NT2/D1 (cell line): ENCODE measurements at regions not wholly inside any gene's neighbourhood (a gene's known extent, or its start where the extent isn't known, plus 50 kb on each side); places are given as distances from the start of the nearest gene placed in this dataset.

Experiments used
- SUZ12 ChIP-seq: IDR thresholded peaks from 2 replicates; pipeline ENCODE4 v1.6.1; 2011; ENCODE audit not compliant: insufficient read length, insufficient read depth; ENCODE audit errors: extremely low read depth
- ZNF274 ChIP-seq: IDR thresholded peaks from 2 replicates; pipeline ENCODE4 v1.6.1; 2011; ENCODE audit warnings: mild to moderate bottlenecking, low read depth, low read length

GRCh38 chr13:72186730-72187422, 319.9 kb upstream of the DACH1 start:
- no peak for TF ChIP-seq ZNF274
- no peak for TF ChIP-seq SUZ12
